Astrocyte (in vitro differentiated cells and primary cell): ENCODE measurements at regions not wholly inside any gene's neighbourhood (a gene's known extent, or its start where the extent isn't known, plus 50 kb on each side); places are given as distances from the start of the nearest gene placed in this dataset.

ENCODE experiments used
- DNase-seq: peaks from one replicate; pipeline ENCODE4 v3.0.0-alpha.2; 2010; ENCODE audit warnings: low read depth
- FAIRE-seq: peaks from 2 replicates; lab custom pipeline; 2011; peaks lifted over from hg19 to GRCh38; lab: Jason Lieb, UNC
- H2AFZ ChIP-seq: 2 replicates; pipeline ENCODE4 v1.6.0; 2012; ENCODE audit warnings: low read depth, low read length, inconsistent platforms
- H3K27ac ChIP-seq: 2 replicates; pipeline ENCODE4 v1.5.1; 2011; ENCODE audit warnings: low read depth, low read length, inconsistent platforms
- H3K27me3 ChIP-seq: 2 replicates; pipeline ENCODE4 v1.6.0; 2011; ENCODE audit warnings: low read length, inconsistent platforms; ENCODE audit not compliant: insufficient read depth
- H3K36me3 ChIP-seq: 2 replicates; pipeline ENCODE4 v1.5.1; 2011; ENCODE audit warnings: low read length, inconsistent platforms; ENCODE audit not compliant: insufficient read depth
- H3K4me1 ChIP-seq: 2 replicates; pipeline ENCODE4 v1.5.1; 2011; ENCODE audit warnings: low read length, inconsistent platforms; ENCODE audit not compliant: insufficient read depth
- H3K4me2 ChIP-seq: 2 replicates; pipeline ENCODE4 v1.6.0; 2012; ENCODE audit warnings: low read length, inconsistent platforms
- H3K4me3 ChIP-seq: 2 replicates; pipeline ENCODE4 v1.5.1; 2011; ENCODE audit warnings: low read depth, mild to moderate bottlenecking, low read length, inconsistent platforms; ENCODE audit not compliant: insufficient read depth
- H3K79me2 ChIP-seq: 2 replicates; pipeline ENCODE4 v1.6.0; 2012; ENCODE audit warnings: mild to moderate bottlenecking, low read length, inconsistent platforms; ENCODE audit not compliant: insufficient read depth
- H3K9ac ChIP-seq: 2 replicates; pipeline ENCODE4 v1.6.0; 2012; ENCODE audit warnings: mild to moderate bottlenecking, low read length, inconsistent platforms
- H3K9me3 ChIP-seq: 2 replicates; pipeline ENCODE4 v1.5.1; 2012; ENCODE audit warnings: low read depth, mild to moderate bottlenecking, low read length, inconsistent platforms; ENCODE audit not compliant: insufficient read depth
- H4K20me1 ChIP-seq: 2 replicates; pipeline ENCODE4 v1.6.0; 2012; ENCODE audit warnings: low read length, inconsistent platforms; ENCODE audit not compliant: insufficient read depth
- H3K27ac Mint-ChIP-seq: one replicate; pipeline ENCODE4 v1.8.0; 2021; ENCODE audit warnings: mild to moderate bottlenecking, mixed read lengths; ENCODE audit not compliant: unreplicated experiment
- H3K27me3 Mint-ChIP-seq: one replicate; pipeline ENCODE4 v1.8.0; 2021; ENCODE audit warnings: low read depth, mixed read lengths; ENCODE audit not compliant: unreplicated experiment
- H3K36me3 Mint-ChIP-seq: one replicate; pipeline ENCODE4 v1.8.0; 2021; ENCODE audit warnings: low read depth, mixed read lengths; ENCODE audit not compliant: unreplicated experiment
- H3K4me1 Mint-ChIP-seq: one replicate; pipeline ENCODE4 v1.8.0; 2021; ENCODE audit warnings: low read depth, mixed read lengths; ENCODE audit not compliant: unreplicated experiment
- H3K4me3 Mint-ChIP-seq: one replicate; pipeline ENCODE4 v1.8.0; 2021; ENCODE audit warnings: mild to moderate bottlenecking, moderate library complexity, mixed read lengths; ENCODE audit not compliant: unreplicated experiment
- H3K9me3 Mint-ChIP-seq: one replicate; pipeline ENCODE4 v1.8.0; 2021; ENCODE audit warnings: mild to moderate bottlenecking, mixed read lengths; ENCODE audit not compliant: unreplicated experiment
- CTCF ChIP-seq: IDR thresholded peaks from 2 replicates; pipeline ENCODE4 v1.5.1; 2011; ENCODE audit warnings: low read depth, mild to moderate bottlenecking, inconsistent platforms, low read length, moderate library complexity; ENCODE audit not compliant: insufficient read depth
- EZH2 ChIP-seq: IDR thresholded peaks from 2 replicates; pipeline ENCODE4 v1.6.1; 2012; ENCODE audit warnings: mild to moderate bottlenecking, low read length, inconsistent platforms; ENCODE audit not compliant: insufficient read depth

DNA sequence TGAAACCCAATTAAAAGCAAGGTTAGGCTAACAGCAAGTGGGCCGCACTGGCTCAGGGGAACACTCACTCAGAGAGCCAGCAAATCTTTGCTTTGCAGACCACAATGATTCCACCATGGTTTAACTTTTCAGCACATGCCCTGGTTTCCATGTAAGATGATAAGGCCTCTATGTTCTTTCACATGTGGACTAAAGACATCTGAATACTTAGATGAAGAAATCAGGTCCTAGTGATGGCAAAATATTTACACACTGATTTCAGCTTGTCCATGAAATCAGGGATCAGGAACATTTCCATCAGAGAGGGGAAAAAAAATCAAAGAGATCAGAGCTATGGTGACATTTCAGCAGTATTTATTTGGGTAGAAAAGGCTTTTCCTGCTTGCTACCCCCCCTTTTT, 258.2 kb upstream of the IRX5 start:
- no peak for TF ChIP-seq EZH2
- TF ChIP-seq CTCF: no peak
- peaks cover 4% of the 10 kb centered on the region for H3K9me3 Mint-ChIP-seq
- Histone ChIP-seq H3K27me3 (no peaks in the 10 kb centered on the region), H3K36me3 (no peaks in the 10 kb centered on the region), H3K9ac (no peak overlapping the region), H3K4me3 (no peak overlapping the region), H3K9me3 (no peaks in the 10 kb centered on the region), H3K4me2 (no peak overlapping the region), H3K79me2 (no peaks in the 10 kb centered on the region), H2AFZ (no peak overlapping the region), H3K4me1 (no peaks in the 10 kb centered on the region), H4K20me1 (no peaks in the 10 kb centered on the region), H3K27ac (no peak overlapping the region)
- peak overlapping the region; percentile 72 for H3K27ac Mint-ChIP-seq
- no peaks in the 10 kb centered on the region for H3K36me3 Mint-ChIP-seq
- H3K4me3 Mint-ChIP-seq: no peak overlapping the region
- H3K27me3 Mint-ChIP-seq: peaks cover 5% of the 10 kb centered on the region
- FAIRE-seq (no peak), DNase-seq (no peak)
- H3K4me1 Mint-ChIP-seq: peaks cover 6% of the 10 kb centered on the region

DNA sequence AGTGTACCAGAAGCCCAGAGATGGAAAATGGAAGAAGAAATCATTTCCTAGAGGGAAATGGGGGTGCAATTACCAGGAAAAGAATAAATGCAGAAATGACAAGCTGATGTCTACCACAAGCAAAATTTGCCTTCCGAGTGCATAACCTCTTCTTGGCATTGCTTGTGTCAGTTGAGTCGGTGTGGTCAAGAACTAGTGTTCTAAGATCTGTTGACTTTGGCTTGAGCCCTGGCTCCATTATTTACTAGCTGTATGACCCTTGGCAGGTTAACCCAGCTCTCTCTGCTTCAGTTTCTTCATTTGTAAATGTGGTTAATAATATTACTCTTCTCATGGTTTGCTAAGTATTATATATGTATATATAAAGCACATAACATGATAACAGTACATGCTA, 273.0 kb upstream of the IRX5 start:
- peaks cover 5% of the 10 kb centered on the region for H3K9me3 Mint-ChIP-seq
- Histone ChIP-seq H3K36me3 (no peaks in the 10 kb centered on the region), H3K79me2 (no peaks in the 10 kb centered on the region), H3K4me2 (peak overlapping the region; percentile 25), H3K27ac (no peak overlapping the region), H3K4me3 (no peak overlapping the region), H3K9me3 (no peaks in the 10 kb centered on the region), H4K20me1 (no peaks in the 10 kb centered on the region), H3K27me3 (no peaks in the 10 kb centered on the region), H3K4me1 (no peaks in the 10 kb centered on the region), H3K9ac (no peak overlapping the region), H2AFZ (no peak overlapping the region)
- H3K27me3 Mint-ChIP-seq: no peaks in the 10 kb centered on the region
- FAIRE-seq: no peak
- peaks cover 15% of the 10 kb centered on the region for H3K4me1 Mint-ChIP-seq
- H3K4me3 Mint-ChIP-seq: no peak overlapping the region
- no peak overlapping the region for H3K27ac Mint-ChIP-seq
- DNase-seq: no peak
- no peaks in the 10 kb centered on the region for H3K36me3 Mint-ChIP-seq
- TF ChIP-seq CTCF (no peak), EZH2 (no peak)

DNA sequence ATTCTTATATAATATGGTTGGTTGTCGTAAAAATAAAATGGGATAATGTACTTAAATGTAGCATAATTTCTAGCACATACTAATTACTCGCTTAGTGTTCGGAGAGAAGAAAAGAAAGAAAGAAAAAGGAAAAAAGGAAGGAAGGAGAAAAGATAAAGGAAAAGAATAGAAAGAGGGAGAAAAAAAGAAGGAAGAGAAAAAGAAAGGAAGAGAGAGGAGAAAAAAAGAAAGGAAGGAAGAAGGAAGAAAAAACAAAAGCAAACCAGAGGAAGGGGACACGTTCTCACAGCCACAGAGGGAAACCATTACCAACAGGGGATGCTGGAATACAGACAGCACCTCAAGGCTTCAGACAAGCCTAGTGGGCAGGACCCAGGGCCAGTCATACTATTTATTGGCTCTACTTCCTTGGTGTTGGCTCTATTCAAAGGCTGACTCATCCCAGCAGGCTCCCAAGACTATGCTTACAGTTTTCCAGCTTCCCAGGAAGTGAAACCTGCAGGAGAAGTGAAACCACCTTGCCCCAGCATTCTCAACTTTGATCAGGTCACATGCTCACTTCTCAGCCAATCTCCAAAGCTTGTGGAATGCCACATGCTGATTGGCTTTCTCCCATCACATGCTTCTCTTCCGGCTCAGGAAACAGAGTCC, 273.5 kb upstream of the IRX5 start:
- H3K79me2 ChIP-seq: no peaks in the 10 kb centered on the region
- peaks cover 1% of the 10 kb centered on the region for H3K9me3 Mint-ChIP-seq
- peaks cover 15% of the 10 kb centered on the region for H3K4me1 Mint-ChIP-seq
- no peak overlapping the region for H3K9ac ChIP-seq
- peak; percentile 23 for FAIRE-seq
- H3K4me2 ChIP-seq: peak overlapping the region; percentile 25
- no peaks in the 10 kb centered on the region for H4K20me1 ChIP-seq
- no peak overlapping the region for H3K27ac Mint-ChIP-seq
- TF ChIP-seq CTCF: no peak
- no peak for TF ChIP-seq EZH2
- H3K27me3 Mint-ChIP-seq: no peaks in the 10 kb centered on the region
- H3K27me3 ChIP-seq: no peaks in the 10 kb centered on the region
- H2AFZ ChIP-seq: no peak overlapping the region
- H3K36me3 ChIP-seq: no peaks in the 10 kb centered on the region
- no peak overlapping the region for H3K4me3 ChIP-seq
- H3K36me3 Mint-ChIP-seq: no peaks in the 10 kb centered on the region
- no peak overlapping the region for H3K27ac ChIP-seq
- no peaks in the 10 kb centered on the region for H3K4me1 ChIP-seq
- H3K4me3 Mint-ChIP-seq: no peak overlapping the region
- no peaks in the 10 kb centered on the region for H3K9me3 ChIP-seq
- DNase-seq: peak; percentile 69
